ENCODE measurements at regions not wholly inside any gene's neighbourhood (a gene's known extent, or its start where the extent isn't known, plus 50 kb on each side); places are given as distances from the start of the nearest gene placed in this dataset.

GRCh38 chr18:30361864-30362540, 680.5 kb downstream of the DSC3 start:
- DNase-seq (ENCODE audit: low spot score) (no peak), ATAC-seq (peak; percentile 66), FAIRE-seq (no peak)
- H3K9me3 ChIP-seq (ENCODE audit: low read length): no peaks in the 10 kb centered on the region
- H3K4me2 ChIP-seq (ENCODE audit: low read depth, low read length): no peak overlapping the region
- ChIA-PET CTCF (ENCODE audit: low intra/inter-chr PET ratio, low total read pairs) (no interaction called here), POLR2A (no interaction called here)
- no peak overlapping the region for H3K27ac ChIP-seq (ENCODE audit: extremely low read length, insufficient read depth, low read length)
- no peaks in the 10 kb centered on the region for H3K36me3 ChIP-seq (replicated peaks in 1 of 2; ENCODE audit: control insufficient read depth in 1 of 2, insufficient read depth in 2 of 2, low read length in 2 of 2)
- H3K4me1 ChIP-seq (ENCODE audit: insufficient read depth, low read length): no peaks in the 10 kb centered on the region
- intact Hi-C loops (cut with micrococcal nuclease; ENCODE audit: unreplicated experiment) (no loop called here), in situ Hi-C loops (cut with HindIII; ENCODE audit: extremely low pct_ligation_motif_present, low pct_unique_long_range_greater_than_20kb) (no loop called here)
- H3K79me2 ChIP-seq (ENCODE audit: insufficient read depth, low read length): no peaks in the 10 kb centered on the region
- TF ChIP-seq PRDM15 (CRISPR knock-in tag; IDR thresholded peaks at IDR 0.05) (peak; percentile 64; the same call in 1 of the 2 replicates), DRAP1 (CRISPR knock-in tag; IDR thresholded peaks at IDR 0.05) (no peak)
- H2AFZ ChIP-seq (ENCODE audit: low read length): no peak overlapping the region
- no TSS peak for BruUV-seq (replicated peaks)
- H3K27me3 ChIP-seq (ENCODE audit: control insufficient read depth in 1 of 2, insufficient read depth in 2 of 2, low read length in 2 of 2): no peaks in the 10 kb centered on the region; a peak in 1 of 5 replicates
- no peak overlapping the region for H3K4me3 ChIP-seq (replicated peaks in 1 of 3; ENCODE audit: insufficient read depth in 1 of 3, low read depth in 2 of 3, low read length in 3 of 3)
- H3K9ac ChIP-seq (ENCODE audit: insufficient read depth, low read depth, low read length): no peak overlapping the region
- no peaks in the 10 kb centered on the region for H4K20me1 ChIP-seq (ENCODE audit: insufficient read depth, low read length)
- WGBS (ENCODE audit: low lambda C conversion rate): 29% methylated on average over 8 of the region's 11 CpGs

- 17% methylated on average over 3 of the region's 3 CpGs for WGBS (ENCODE audit: low lambda C conversion rate)
- no peak for DNase-seq (ENCODE audit: low spot score)
- no peaks in the 10 kb centered on the region for H4K20me1 ChIP-seq (ENCODE audit: insufficient read depth, low read length)
- no peak overlapping the region for H3K4me3 ChIP-seq (replicated peaks in 1 of 3; ENCODE audit: insufficient read depth in 1 of 3, low read depth in 2 of 3, low read length in 3 of 3)
- no peaks in the 10 kb centered on the region for H3K4me1 ChIP-seq (ENCODE audit: insufficient read depth, low read length)
- no peak overlapping the region for H3K4me2 ChIP-seq (ENCODE audit: low read depth, low read length)
- H3K27me3 ChIP-seq (ENCODE audit: control insufficient read depth in 1 of 2, insufficient read depth in 2 of 2, low read length in 2 of 2): no peaks in the 10 kb centered on the region; a peak in 1 of 5 replicates
- POLR2A ChIA-PET: no interaction called here
- no peak overlapping the region for H2AFZ ChIP-seq (ENCODE audit: low read length)
- no peaks in the 10 kb centered on the region for H3K9me3 ChIP-seq (ENCODE audit: low read length)
- H3K9ac ChIP-seq (ENCODE audit: insufficient read depth, low read depth, low read length): no peak overlapping the region
- H3K79me2 ChIP-seq (ENCODE audit: insufficient read depth, low read length): no peaks in the 10 kb centered on the region
- no peak for ATAC-seq
- no peak overlapping the region for H3K27ac ChIP-seq (ENCODE audit: extremely low read length, insufficient read depth, low read length)
- no peak for FAIRE-seq
- in situ Hi-C loops (cut with HindIII; ENCODE audit: extremely low pct_ligation_motif_present, low pct_unique_long_range_greater_than_20kb) (no loop called here), intact Hi-C loops (cut with micrococcal nuclease; ENCODE audit: unreplicated experiment) (no loop called here)
- H3K36me3 ChIP-seq (replicated peaks in 1 of 2; ENCODE audit: control insufficient read depth in 1 of 2, insufficient read depth in 2 of 2, low read length in 2 of 2): no peaks in the 10 kb centered on the region
- no TSS peak for BruUV-seq (replicated peaks)
- CTCF ChIA-PET (ENCODE audit: low intra/inter-chr PET ratio, low total read pairs): no interaction called here
- TF ChIP-seq CEBPB (IDR thresholded peaks at IDR 0.05; ENCODE audit: borderline replicate concordance, low read depth, low read length): no peak
- no peak for TF ChIP-seq ZFP62 (CRISPR knock-in tag; IDR thresholded peaks at IDR 0.05)
- TF ChIP-seq ZEB1 (IDR thresholded peaks at IDR 0.05; ENCODE audit: insufficient replicate concordance, low read depth): no peak
- TF ChIP-seq ZNF576 (CRISPR knock-in tag; IDR thresholded peaks at IDR 0.05): no peak
- no peak for TF ChIP-seq STAT5B (CRISPR knock-in tag; IDR thresholded peaks at IDR 0.05)
- no peak for TF ChIP-seq ZNF747 (CRISPR knock-in tag; IDR thresholded peaks at IDR 0.05; ENCODE audit: borderline replicate concordance)
- no peak for TF ChIP-seq HNRNPLL (IDR thresholded peaks at IDR 0.05; ENCODE audit: low read depth, low read length, poor library complexity, severe bottlenecking)
- no peak for TF ChIP-seq SRSF9 (IDR thresholded peaks at IDR 0.05; ENCODE audit: borderline replicate concordance, insufficient read depth, low read depth, low read length, poor library complexity, severe bottlenecking)
- TF ChIP-seq, protein P1, sequence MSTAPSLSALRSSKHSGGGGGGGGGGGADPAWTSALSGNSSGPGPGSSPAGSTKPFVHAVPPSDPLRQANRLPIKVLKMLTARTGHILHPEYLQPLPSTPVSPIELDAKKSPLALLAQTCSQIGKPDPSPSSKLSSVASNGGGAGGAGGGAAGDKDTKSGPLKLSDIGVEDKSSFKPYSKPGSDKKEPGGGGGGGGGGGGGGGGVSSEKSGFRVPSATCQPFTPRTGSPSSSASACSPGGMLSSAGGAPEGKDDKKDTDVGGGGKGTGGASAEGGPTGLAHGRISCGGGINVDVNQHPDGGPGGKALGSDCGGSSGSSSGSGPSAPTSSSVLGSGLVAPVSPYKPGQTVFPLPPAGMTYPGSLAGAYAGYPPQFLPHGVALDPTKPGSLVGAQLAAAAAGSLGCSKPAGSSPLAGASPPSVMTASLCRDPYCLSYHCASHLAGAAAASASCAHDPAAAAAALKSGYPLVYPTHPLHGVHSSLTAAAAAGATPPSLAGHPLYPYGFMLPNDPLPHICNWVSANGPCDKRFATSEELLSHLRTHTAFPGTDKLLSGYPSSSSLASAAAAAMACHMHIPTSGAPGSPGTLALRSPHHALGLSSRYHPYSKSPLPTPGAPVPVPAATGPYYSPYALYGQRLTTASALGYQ (CRISPR knock-in tag; IDR thresholded peaks at IDR 0.05): no peak
- no peak for TF ChIP-seq SALL2 (CRISPR knock-in tag; IDR thresholded peaks at IDR 0.05)
Measured at GRCh38 chr18:30359521-30359920, 683.0 kb downstream of the DSC3 start.
